Heart left ventricle (tissue), 16 donors: ENCODE measurements at regions not wholly inside any gene's neighbourhood (a gene's known extent, or its start where the extent isn't known, plus 50 kb on each side); places are given as distances from the start of the nearest gene placed in this dataset.

Experiments
- ATAC-seq, 4 donors: fragments of 200-7000 bp; cut with Tn5 transposase; one replicate each; pipeline ENCODE4 v1.9.1; 2020 to 2022; ENCODE audit warnings: moderate library complexity in 4 of 4, mild to moderate bottlenecking in 3 of 4, moderate number of reproducible peaks in 1 of 4
- DNase-seq, 5 donors: peaks; one replicate each; pipeline ENCODE4 v3.0.0-alpha.2; 2020
- H3K27ac ChIP-seq, 12 donors: fragments of 200-600 bp; sonication (generic) in 4 of 12; one replicate each; pipeline versions ENCODE4 v1.5.0 to v1.8.0; 2016 to 2022; ENCODE audit warnings: mild to moderate bottlenecking in 2 of 12
- H3K27me3 ChIP-seq, 9 donors: fragments of 200-600 bp; sonication (generic) in 2 of 9; one replicate each; pipeline versions ENCODE4 v1.5.1 to v1.8.0; 2016 to 2022; ENCODE audit warnings: mild to moderate bottlenecking in 3 of 9
- H3K36me3 ChIP-seq, 9 donors: fragments of 200-600 bp; sonication (generic) in 2 of 9; one replicate each; pipeline versions ENCODE4 v1.5.0 to v1.8.0; 2018 to 2022; ENCODE audit warnings: mild to moderate bottlenecking in 2 of 9
- H3K4me1 ChIP-seq, 12 donors: fragments of 200-600 bp; sonication (generic) in 4 of 12; one replicate each; pipeline versions ENCODE4 v1.5.0 to v1.8.0; 2016 to 2022; ENCODE audit warnings: mild to moderate bottlenecking in 3 of 12
- H3K4me3 ChIP-seq, 12 donors: fragments of 200-600 bp; sonication (generic) in 4 of 12; one replicate each; pipeline versions ENCODE4 v1.5.0 to v1.8.0; 2017 to 2022; ENCODE audit warnings: mild to moderate bottlenecking in 9 of 12, moderate library complexity in 4 of 12
- H3K9me3 ChIP-seq, 12 donors: fragments of 200-600 bp; sonication (generic) in 4 of 12; one replicate each; pipeline versions ENCODE4 v1.5.0 to v1.8.0; 2016 to 2022; ENCODE audit warnings: mild to moderate bottlenecking in 1 of 12
- POLR2A ChIP-seq, 2 donors: fragments of 450-650 bp; IDR thresholded peaks; one replicate each; pipeline ENCODE4 v1.6.1; 2017; ENCODE audit warnings: antibody characterized with exemption in 2 of 2, mild to moderate bottlenecking in 2 of 2, moderate library complexity in 2 of 2
- WGBS, 4 donors: extraction: QIAGEN DNeasy Blood & Tissue Kit in 2 of 4; methylation state at CpG; one replicate each; pipeline versions ENCODE4 v1.1.5 to v1.1.7; 2013 to 2018; 5-methylcytosine and 5-hydroxymethylcytosine counted together
- intact Hi-C, 10 donors: fragments of 100-400 bp; cut with DNase I; formaldehyde crosslinking; loops; one replicate each; pipeline versions ENCODE4 v1.11.1 to v1.14.2; 2022
- TF ChIP-seq, protein P1 (sequence below), 12 donors: fragments of 200-600 bp; sonication (generic) in 4 of 12; IDR thresholded peaks; one replicate each; pipeline versions ENCODE4 v1.5.0 to v1.8.0; 2018 to 2022; ENCODE audit warnings: antibody characterized with exemption in 12 of 12, mild to moderate bottlenecking in 5 of 12
- donor health status: ischemic (EF 13 %, LVEDD 7.1; RV severe dilation, severe dysfunction).
- donor health status: healthy with polysubstance abuse.
- donor health status: DM: no; HTN: yes; CAD: no.
- donor health status: DM: no; HTN: no; CAD: no.
- donor health status: ischemic (EF 25% LVEDD 6.9; RV normal size, moderate dysfunction).
- donor health status: ischemic (EF 25% LVEDD 5.7; RV mildly dilated, moderate dysfunction).
- donor health status: healthy.
- donor health status: DM: yes; HTN: yes; CAD: no.
- donor health status: ischemic (EF 35%, LVEDD 5.7; RV mildly dilated, moderate dysfunction).
- donor health status: nonischemic (EF 11% LVEDD 7.7; RV severe dilation, severe dysfunction).
- donor health status: DM: yes; HTN: yes; CAD: no.
- donor health status: PGD.
- donor health status: ischemic (EF 29% LVEDD 5.4; RV normal size, mild dysfunction).
- donor health status: nonischemic (EF 23%, LVEDD 6.1; RV moderate dilation, normal function).

GRCh38 chr17:5901731-5902130 lies 168.4 kb upstream of the WSCD1 start:
- H3K4me1 ChIP-seq, result no peaks in the 10 kb centered on the region
- 60 to 79% (median 69%) methylated on average over 1 to 6 of the region's 6 CpGs for WGBS, 4 donors
- H3K27ac ChIP-seq, result no peak overlapping the region
- ATAC-seq (no peak), DNase-seq (no peak)
- peaks cover 0 to 18% (median 0%) of the 10 kb centered on the region in 9 donors for H3K27me3 ChIP-seq
- H3K9me3 ChIP-seq, result peaks cover 0 to 24% (median 12%) of the 10 kb centered on the region in 12 donors
- no peak for TF ChIP-seq POLR2A (IDR thresholded peaks at IDR 0.05)
- TF ChIP-seq, protein P1, sequence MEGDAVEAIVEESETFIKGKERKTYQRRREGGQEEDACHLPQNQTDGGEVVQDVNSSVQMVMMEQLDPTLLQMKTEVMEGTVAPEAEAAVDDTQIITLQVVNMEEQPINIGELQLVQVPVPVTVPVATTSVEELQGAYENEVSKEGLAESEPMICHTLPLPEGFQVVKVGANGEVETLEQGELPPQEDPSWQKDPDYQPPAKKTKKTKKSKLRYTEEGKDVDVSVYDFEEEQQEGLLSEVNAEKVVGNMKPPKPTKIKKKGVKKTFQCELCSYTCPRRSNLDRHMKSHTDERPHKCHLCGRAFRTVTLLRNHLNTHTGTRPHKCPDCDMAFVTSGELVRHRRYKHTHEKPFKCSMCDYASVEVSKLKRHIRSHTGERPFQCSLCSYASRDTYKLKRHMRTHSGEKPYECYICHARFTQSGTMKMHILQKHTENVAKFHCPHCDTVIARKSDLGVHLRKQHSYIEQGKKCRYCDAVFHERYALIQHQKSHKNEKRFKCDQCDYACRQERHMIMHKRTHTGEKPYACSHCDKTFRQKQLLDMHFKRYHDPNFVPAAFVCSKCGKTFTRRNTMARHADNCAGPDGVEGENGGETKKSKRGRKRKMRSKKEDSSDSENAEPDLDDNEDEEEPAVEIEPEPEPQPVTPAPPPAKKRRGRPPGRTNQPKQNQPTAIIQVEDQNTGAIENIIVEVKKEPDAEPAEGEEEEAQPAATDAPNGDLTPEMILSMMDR (IDR thresholded peaks at IDR 0.05), result no peak
- no peaks in the 10 kb centered on the region for H3K36me3 ChIP-seq
- no peak overlapping the region for H3K4me3 ChIP-seq
- intact Hi-C loops, result no loop called here

GRCh38 chr17:5902181-5903140 lies 167.7 kb upstream of the WSCD1 start:
- TF ChIP-seq, protein P1 (IDR thresholded peaks at IDR 0.05), result no peak
- TF ChIP-seq POLR2A (IDR thresholded peaks at IDR 0.05), result no peak
- Histone ChIP-seq H3K27me3 (peaks cover 0 to 11% (median 0%) of the 10 kb centered on the region in 9 donors), H3K9me3 (peaks cover 0 to 24% (median 12%) of the 10 kb centered on the region in 12 donors), H3K27ac (no peak overlapping the region), H3K36me3 (no peaks in the 10 kb centered on the region), H3K4me3 (no peak overlapping the region), H3K4me1 (no peaks in the 10 kb centered on the region)
- no peak for DNase-seq
- no peak for ATAC-seq
- WGBS, 4 donors, result 56 to 68% (median 64%) methylated on average over 15 to 19 of the region's 19 CpGs
- intact Hi-C loops, result no loop called here

GRCh38 chr17:5911919-5912318 lies 158.3 kb upstream of the WSCD1 start:
- Histone ChIP-seq H3K27ac (no peak overlapping the region), H3K36me3 (no peaks in the 10 kb centered on the region), H3K4me3 (no peak overlapping the region), H3K9me3 (no peaks in the 10 kb centered on the region), H3K4me1 (no peaks in the 10 kb centered on the region), H3K27me3 (no peaks in the 10 kb centered on the region)
- ATAC-seq (no peak), DNase-seq (no peak)
- intact Hi-C loops, result loop anchor here in 1 of 10 donors (10.0 kb wide), 1 partner anchor 63 kb away; no protein-coding TSS in a partner anchor
- TF ChIP-seq POLR2A (IDR thresholded peaks at IDR 0.05), result no peak
- TF ChIP-seq, protein P1 (IDR thresholded peaks at IDR 0.05), result no peak
- WGBS, 4 donors, result 38 to 50% (median 38%) methylated on average over 1 of the region's 1 CpG

DNA sequence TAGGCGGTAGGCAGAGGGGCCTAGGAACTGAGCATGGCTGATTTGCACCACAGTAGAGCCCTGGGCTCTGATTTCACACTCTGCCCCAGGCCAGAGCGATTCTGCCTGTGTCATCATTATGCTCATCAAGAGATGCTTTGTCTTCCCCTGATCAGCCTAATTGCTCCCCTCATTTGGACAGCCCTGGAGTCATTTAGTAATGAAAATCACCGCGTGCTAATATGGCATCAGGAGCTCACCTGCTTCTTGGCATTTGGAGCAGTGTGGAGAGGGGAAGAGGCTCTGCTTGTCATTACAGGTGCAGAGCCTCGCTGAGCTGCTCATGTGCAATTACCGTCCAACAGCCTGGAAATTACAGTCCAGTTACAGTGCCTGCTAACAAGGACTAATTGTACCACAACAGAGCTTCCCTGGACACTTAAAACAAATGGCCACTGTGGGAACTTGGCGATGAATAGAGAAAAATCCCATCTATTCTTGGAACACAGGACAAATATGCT lies 157.1 kb upstream of the WSCD1 start:
- Histone ChIP-seq H3K27me3 (no peaks in the 10 kb centered on the region), H3K36me3 (no peaks in the 10 kb centered on the region), H3K27ac (no peak overlapping the region), H3K4me1 (no peaks in the 10 kb centered on the region), H3K9me3 (no peaks in the 10 kb centered on the region), H3K4me3 (no peak overlapping the region)
- intact Hi-C loops, result loop anchor here in 1 of 10 donors (10.0 kb wide), 1 partner anchor 62 kb away; no protein-coding TSS in a partner anchor
- ATAC-seq (no peak), DNase-seq (no peak)
- WGBS, 4 donors, result 72 to 73% (median 73%) methylated on average over 4 to 7 of the region's 7 CpGs
- TF ChIP-seq, protein P1 (IDR thresholded peaks at IDR 0.05), result no peak
- no peak for TF ChIP-seq POLR2A (IDR thresholded peaks at IDR 0.05)
